ENCODE measurements at regions not wholly inside any gene's neighbourhood (a gene's known extent, or its start where the extent isn't known, plus 50 kb on each side); places are given as distances from the start of the nearest gene placed in this dataset.

DNA sequence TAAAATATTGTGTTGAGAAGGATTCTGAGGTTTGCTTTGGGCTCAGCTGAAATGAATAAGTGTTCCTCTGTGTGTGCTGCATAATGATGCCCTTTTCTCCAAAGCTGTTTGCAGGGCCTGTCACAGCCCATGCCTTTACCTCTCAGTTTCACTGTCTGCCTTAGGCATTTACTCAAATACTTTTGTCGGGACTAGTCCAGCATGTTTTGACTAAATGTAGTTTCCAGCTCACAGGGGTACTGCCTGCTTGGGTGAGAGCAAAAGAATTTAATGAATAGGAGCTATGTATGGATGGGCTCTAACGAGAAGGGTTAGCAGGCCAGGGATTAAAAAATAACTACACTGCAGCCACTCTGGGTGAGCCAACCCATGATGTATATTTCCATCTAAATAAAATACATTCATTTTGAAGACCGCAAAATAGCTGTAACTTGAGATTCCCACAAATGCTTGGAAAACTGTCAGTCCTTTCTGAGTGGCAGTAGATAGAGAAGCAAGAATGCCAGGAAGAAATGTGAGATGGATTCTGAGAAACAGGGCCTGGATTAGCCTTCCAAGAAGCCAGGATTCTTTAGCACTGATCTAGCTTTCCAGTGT, 549.2 kb upstream of the TBL1XR1 start:
- TF ChIP-seq TAF1 (IDR thresholded peaks at IDR 0.05; ENCODE audit: borderline replicate concordance, insufficient read depth, low read length) (no peak), SIN3A (IDR thresholded peaks at IDR 0.05; ENCODE audit: borderline replicate concordance, insufficient read depth, low read length) (no peak)
- TF ChIP-seq, protein P1, sequence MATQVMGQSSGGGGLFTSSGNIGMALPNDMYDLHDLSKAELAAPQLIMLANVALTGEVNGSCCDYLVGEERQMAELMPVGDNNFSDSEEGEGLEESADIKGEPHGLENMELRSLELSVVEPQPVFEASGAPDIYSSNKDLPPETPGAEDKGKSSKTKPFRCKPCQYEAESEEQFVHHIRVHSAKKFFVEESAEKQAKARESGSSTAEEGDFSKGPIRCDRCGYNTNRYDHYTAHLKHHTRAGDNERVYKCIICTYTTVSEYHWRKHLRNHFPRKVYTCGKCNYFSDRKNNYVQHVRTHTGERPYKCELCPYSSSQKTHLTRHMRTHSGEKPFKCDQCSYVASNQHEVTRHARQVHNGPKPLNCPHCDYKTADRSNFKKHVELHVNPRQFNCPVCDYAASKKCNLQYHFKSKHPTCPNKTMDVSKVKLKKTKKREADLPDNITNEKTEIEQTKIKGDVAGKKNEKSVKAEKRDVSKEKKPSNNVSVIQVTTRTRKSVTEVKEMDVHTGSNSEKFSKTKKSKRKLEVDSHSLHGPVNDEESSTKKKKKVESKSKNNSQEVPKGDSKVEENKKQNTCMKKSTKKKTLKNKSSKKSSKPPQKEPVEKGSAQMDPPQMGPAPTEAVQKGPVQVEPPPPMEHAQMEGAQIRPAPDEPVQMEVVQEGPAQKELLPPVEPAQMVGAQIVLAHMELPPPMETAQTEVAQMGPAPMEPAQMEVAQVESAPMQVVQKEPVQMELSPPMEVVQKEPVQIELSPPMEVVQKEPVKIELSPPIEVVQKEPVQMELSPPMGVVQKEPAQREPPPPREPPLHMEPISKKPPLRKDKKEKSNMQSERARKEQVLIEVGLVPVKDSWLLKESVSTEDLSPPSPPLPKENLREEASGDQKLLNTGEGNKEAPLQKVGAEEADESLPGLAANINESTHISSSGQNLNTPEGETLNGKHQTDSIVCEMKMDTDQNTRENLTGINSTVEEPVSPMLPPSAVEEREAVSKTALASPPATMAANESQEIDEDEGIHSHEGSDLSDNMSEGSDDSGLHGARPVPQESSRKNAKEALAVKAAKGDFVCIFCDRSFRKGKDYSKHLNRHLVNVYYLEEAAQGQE (IDR thresholded peaks at IDR 0.05; ENCODE audit: insufficient read depth in 1 of 2, low read depth in 2 of 2, low read length in 2 of 2): no peak
